ENCODE measurements at regions not wholly inside any gene's neighbourhood (a gene's known extent, or its start where the extent isn't known, plus 50 kb on each side); places are given as distances from the start of the nearest gene placed in this dataset.

DNA sequence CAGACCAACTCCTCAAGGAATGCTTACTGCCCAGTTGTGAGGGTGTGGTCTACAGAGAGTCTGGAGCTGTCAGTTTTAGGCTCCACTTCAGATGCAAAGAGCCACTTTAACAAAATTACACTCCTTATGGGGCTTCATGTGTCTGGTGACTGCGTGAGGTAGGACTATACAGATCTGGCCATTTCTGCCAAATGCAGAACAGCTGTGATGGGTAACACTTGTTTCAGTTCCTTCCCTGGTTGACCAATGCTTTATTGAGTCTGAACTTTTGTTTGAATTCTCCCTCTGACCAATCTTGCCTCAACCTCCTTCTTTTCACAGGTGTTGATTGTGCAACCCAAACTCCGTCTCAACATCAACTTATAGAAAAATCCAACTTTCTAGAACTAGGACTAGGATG, 181.2 kb downstream of the OMA1 start:
- DNase-seq, result no peak

DNA sequence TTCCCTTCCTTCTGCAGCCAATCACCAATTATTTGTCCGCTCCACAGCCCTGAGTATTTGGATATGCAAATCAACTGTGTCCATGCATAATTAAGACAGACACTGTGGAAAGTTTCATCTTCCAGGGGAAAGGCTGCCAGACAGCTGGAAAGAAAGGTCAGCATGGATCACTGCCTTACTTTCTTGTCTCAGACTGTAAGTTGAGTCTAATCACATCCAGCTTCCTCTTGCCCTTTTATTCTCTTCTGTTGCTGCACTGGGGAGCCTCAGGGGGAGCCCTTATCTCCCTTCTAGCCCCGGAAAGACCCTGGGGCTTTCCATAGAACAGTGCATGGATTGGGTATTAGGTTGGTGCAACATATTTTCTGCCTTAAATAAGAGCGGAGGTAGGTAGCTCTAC, 182.9 kb downstream of the OMA1 start:
- no peak for DNase-seq

DNA sequence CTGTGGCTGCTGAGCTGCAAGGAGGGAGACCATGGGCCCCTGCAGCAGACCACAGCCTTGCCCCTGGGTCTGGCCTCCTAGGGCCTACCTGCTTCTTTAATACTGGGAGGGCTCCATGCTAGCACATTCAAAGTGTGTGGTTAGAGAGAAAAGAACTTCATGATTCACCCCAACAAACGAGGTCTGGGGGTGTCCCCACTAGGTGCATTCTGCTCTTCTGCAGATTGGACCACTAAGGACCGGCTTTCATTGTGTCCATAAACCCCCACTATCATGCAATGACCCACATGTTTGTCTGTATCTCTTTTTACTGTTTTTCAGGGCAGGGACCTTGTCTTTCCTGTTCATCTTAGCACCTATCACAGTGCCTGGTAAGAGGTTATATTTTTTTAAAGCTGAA, 185.4 kb downstream of the OMA1 start:
- DNase-seq, result no peak

DNA sequence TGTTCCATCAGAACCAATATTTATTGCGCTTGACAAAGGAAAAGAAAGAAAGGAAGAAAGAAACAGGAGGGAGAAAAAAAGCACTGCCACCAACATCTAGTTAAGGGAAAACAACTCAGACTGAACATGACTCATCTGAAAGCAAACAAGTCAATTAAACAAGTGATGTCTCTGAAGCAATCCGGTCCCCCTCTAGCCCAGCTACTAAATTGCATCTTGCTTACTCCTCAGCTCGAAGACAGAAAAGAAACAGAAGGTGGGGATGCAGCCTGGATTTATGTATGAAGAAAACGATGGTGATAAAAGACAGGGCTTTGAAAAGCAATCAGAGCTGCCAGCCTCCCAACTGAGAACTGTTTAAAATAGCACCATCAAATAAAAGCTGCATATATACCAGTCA, 188.2 kb downstream of the OMA1 start:
- no peak for DNase-seq

DNA sequence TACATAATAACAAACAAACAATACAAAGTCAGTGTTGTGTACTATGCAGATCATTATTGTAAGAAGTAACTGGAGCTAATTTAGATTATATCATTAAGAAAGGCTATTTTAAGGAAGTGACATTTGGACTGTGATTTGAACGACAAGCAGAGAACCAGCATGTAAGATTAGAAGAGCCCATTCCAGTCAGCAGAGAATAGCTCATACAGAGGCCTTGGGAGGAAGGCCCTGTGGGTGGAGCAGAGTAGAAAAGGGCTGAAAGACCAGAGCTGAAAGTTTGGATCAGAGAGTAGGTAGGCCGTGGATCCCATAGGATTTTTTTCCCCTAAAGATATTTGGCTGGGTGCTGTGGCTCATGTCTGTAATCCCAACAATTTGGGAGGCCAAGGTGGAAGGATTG, 190.1 kb downstream of the OMA1 start:
- no peak for DNase-seq

DNA sequence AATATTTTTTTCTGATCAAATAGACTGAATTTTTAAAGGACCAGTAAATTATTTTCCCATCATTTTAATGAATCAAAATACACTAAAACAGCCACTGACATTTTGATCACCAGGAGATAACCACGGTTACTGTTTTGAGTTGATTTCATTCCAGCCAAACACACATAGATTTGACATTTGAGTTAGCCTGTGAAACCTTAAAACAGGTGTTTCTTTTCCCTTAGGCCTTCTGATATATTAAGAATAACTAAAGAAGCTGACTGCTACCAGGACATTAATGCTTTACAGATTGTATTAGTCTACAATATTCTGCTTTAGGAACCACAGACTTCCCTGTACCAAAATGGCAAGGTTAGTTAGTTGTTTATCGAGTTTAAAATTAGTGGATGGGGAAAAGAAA, 193.4 kb downstream of the OMA1 start:
- no peak for DNase-seq

DNA sequence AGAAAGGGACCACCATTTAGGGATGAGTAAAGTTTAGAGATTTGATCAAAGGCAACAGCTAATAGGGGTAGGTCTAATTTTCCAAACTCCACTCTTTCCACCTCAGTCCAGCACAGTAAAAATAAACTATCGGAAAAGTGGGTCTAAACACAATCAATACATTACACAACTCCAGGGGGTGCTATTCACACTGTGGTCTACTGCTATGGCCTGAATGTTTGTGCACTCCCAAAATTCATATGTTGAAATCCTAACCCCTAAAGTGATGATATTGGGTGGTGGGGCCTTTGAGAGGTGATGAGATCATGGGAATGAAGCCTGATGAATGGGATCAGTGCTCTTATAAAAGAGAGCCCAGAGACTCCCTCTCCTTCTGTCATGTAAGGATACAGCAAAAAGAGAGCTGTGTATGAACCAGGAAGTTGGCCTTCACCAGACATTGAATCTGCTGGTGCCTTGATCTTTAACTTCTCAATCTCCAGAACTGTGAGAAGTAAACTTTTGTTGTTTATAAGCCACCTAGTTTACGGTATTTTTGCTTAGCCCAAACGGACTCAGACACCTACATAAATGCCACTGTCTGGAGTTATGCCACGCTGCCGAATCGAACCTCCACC, 193.9 kb downstream of the OMA1 start:
- DNase-seq, result no peak

DNA sequence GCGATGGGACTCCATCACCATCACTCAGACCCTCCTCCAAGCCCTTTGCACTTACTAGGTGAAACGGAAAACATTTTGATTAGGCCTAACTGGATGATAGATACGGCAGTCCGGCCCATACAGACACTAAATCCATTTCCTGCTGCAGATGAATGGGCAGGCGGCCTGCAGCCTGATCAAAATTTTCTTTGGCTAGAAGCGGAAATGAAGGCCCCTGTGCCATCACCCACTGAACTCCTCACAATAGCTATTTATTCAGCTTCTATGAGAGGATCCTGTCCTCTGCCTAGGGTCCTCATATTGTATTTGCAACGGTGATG, 200.5 kb downstream of the OMA1 start:
- no peak for DNase-seq

DNA sequence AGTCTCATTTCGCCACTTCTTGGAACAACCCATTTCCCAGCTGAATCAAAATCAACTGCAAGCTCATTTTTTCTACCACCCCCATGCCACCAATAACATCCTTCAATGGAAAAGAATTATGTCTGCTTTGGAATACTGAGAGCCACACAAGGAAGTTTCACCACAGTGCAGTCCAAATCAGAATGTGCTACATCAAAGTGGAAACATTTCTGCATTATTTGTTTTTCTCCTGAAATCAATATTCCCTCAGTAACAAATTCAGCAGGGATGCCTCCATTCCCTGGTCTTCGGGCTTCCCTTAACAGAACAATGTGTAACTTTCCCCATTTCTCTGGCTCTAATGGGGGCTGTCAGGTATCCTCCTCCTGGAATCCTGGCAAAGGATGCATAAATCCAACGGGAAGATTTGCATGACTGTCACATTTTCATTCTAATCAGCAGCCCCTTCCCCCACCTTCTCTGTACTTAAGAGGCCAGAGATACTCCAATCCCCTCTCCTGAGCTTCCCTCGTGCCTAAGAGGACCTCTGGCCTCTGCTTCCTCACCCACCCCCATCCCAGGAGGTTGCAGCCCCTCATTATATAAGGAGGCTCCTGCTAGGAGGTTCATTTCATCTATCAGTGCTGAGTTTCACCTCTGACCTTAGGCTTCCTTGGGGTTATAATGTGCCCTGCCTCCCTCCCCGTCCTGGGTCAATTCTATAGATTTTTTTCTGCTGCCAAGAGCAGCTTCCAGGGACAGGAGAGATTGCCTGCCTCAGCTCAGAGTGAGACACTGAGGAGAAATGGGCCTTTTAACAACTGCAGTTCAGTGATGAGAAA, 201.1 kb downstream of the OMA1 start:
- no peak for DNase-seq

DNA sequence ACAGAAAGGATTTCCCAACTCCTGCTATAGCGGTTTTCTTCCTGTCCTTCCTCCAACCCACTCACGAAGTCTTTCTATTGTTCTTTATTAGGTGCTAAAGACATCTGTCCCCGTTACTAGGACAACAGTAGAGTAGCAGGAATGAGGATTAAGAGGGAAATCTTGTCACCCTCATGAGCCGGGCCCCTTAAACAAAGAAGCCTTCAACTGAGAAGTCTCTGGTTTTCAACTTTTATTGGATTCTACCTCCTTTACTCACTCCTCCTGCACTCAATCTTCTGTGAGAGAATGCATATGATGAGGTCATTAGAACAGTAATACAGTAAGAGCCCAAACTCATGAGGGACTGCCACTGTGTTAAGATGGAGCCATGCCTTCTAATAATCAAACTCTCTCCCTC, 206.3 kb downstream of the OMA1 start:
- no peak for DNase-seq

DNA sequence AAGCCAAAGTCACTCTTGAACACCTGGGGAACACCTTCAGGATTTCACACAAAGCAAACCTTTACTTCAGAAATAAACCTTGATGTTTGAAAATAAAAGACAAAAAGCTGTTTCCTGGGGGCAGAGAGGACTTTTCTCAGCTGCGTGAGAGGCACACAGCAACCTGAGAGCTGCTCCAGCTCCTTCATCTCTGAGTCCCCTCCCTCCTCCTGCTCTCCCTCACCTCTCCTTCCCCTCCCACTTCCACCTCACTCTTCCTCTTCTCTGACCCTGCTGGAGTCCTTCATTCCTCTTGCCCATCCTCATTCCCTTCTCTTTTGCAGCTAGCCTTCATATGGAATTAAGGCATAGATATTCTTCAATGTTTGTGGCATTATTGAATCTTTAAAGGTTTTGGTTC, 208.4 kb downstream of the OMA1 start:
- no peak for DNase-seq

DNA sequence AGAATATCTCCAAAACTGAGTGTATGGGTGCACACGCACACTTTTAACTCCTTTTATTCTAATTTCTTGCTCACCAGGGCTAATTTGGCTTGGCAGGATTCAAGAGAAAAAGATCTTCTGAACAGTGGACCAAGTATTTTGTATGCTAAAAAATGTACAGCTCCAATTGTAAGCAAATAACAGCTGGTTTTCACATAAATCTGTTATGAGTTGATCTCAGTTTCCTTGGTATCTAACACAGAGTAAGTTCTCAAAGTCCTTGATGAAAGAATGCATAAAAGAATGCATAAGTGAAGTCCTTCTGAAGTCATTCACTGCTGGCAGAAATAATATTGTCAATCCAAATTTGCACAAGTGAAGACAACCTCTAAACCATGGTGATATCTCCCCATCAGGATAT, 213.0 kb downstream of the OMA1 start:
- no peak for DNase-seq

DNA sequence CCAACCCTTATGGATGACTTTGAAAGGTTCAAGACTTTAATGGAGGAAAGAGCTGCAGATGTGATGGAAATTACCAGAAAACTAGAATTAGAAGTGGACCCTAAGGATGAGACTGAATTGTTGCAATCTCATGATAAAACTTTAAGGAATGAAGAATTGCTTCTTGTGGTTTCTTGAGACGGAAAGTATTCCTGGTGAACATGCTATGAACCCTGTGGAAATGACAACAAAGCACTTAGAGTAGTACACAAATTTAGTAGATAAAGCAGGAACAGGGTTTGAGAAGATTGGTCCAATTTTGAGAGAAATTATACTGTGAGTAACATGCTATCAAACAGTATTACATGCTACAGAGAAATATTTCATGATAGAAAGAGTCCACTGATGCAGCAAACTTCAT, 215.4 kb downstream of the OMA1 start:
- no peak for DNase-seq

DNA sequence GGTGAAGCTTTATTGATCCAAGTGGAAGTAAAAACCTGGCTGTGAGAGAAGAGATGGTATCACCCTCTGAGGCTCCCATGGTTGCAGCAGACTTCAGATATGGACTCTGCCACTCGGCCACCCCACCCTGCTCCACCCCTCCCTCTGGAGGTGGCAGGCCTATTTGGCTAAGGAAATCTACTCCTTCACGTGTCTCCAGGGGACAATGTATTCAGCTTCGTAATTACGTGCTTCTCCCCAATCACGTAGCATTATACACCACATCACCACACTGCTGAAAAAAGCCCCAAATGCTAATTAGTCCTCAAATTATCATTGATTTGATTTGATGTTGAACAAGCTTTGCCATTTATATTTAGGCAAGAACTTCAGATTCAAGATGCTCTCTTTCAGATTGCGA, 220.7 kb downstream of the OMA1 start:
- no peak for DNase-seq

DNA sequence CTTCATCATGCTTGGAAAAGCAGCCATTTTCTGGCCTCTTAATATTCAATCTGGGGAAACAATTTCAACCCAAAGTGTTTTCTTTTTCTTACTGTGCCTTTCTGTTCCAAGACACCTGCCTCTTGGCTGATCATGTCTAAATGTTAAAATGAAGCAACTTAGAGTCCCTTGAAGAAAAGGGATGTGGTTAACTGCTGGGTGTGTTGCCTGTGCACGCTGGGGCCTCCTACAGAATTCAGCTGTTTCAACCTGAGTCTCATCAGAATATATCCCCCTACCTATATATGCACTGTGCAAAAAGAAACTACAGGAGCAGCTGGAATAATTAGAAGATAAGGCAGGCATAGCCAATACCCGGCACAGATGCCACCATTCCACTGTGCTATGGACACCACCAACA, 222.0 kb downstream of the OMA1 start:
- DNase-seq, result no peak

DNA sequence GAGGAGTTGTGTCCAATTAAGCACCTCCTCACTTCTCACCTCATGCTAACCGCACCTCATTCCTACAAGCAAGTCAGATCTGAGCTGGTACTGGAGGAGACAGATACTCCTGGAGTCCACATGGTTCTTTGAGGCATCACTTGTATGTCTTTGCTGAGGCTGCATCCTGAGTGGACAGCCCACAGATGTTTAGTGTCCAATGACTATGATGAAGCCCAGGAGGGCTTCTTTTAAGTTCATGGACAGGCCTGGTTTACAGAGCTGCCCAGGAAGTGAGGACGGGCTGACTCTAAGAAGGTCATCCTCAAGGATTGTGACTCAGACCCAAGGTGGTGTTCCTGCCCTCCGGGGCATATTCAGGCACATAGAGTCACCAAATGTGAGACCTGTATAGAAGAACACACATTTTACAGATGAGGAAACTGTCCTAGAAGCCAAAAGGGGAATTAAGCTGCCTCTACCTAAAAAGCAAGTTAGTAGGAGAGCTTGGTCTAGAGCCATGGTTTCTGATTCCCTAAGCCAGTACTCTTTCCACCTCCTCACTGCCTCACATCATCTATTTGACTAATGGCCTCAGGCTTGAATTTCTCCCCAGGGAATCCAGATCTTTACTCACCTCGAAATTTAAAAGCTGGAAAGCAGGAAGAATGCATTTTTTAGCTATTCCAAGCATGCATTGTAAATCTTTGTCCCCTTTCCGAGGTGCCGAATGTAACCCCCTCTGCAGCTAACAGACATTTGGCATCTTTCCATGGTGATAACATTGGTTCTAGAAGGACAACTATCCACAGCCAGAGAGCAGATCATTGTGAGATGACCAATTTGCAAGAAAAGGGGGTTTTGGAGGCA, 228.1 kb downstream of the OMA1 start:
- no peak for DNase-seq

DNA sequence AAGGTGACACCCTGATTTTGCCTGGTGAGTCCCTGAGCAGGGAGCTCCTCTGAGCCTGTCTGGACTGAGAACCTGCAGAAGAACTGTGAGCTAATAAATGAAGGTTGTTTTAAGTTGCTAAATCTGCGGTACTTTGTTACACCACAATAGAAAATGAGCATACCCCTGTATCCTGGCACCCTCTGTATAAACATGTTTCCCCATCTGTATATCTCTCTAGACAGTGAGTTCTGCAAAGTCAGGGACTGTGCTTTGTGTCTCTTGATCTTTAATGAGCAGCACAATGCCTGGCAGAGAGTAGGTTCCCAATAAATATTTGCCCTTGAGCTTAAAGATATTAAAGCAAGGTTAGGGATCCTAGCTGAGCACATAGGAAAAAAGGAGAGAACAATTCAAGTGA, 228.8 kb downstream of the OMA1 start:
- no peak for DNase-seq

DNA sequence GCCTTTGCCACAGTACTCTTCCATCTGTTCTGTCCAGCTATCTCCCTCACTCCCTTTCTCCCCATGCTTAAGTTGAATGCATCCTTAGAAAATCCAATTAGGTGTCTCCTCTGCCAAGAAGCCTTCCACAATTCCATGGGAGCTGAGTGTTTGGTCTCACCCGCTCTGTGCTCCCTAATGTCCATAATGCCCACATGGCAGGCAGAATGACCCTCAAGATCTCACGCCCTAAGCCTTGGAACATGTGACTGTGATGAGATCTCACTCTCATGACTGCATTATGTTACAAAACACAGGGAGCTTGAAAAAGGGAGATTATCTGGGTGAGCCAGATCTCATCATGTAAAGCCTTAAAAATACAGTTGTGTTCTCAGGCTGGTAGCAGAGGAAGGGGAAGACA, 229.4 kb downstream of the OMA1 start:
- DNase-seq, result no peak

DNA sequence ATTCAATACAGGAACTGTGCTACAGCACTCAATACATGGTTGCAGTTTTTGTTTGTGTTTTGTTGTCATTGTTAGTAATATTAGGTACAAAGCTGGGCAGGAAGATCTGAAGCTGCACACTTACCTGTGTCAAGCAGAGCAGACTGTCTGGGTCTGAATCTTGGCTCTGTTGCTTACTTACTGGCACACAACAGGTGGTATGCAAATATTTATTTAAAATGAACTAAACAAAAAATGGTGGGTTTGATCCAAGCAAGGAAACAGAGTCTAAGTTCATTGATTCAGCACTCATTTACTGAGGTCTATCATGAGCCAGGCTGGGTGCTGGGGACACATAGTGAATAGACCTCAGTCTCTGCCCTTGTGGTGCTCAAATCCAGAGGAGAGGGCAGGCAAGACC, 230.4 kb downstream of the OMA1 start:
- no peak for DNase-seq

DNA sequence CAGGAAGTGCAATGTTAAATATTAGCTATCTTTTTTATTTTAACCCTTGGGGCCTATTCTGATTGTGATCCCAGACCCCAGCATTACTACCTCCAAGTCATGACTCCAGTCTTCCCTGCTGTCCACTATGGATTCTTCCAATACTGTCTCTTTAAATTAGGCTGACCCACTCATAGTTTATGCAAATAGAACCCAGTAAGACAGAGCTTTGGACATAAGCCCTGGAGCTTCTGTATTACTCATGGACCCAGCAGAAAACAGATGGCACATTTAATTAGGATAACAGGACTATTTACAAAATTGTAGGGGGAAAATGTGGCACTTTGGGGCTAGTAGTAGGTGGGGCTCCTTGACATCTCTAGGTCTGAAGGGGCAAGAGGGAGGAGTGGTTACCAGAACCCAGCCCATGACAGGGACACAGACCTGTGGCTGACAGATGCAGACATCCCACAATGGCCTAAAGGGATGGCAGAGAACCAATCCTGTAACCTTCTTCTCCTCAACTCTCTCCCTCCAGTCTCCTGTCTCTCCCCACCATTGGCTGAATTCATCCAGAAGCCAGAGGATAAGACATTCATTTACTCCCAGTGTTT, 233.5 kb downstream of the OMA1 start:
- no peak for DNase-seq

DNA sequence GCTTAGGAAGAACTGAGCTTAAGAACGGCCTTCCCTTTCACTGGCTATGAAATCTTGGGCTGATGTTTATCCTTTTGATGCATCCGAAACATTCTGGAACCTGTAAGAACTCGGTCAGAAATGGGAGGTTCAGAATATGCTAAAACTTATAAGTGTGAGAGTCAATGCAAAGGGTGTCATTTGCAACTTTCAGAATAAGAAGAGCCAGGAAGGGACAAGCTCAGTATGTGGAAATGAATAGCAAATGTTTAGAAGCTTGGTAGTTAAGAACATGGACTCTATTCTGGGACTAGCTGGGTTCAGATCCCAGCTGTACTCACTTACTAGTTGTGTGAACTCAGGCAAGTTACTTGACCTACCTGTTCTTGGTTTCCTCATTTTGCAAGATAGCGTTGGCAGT, 234.1 kb downstream of the OMA1 start:
- DNase-seq, result no peak

DNA sequence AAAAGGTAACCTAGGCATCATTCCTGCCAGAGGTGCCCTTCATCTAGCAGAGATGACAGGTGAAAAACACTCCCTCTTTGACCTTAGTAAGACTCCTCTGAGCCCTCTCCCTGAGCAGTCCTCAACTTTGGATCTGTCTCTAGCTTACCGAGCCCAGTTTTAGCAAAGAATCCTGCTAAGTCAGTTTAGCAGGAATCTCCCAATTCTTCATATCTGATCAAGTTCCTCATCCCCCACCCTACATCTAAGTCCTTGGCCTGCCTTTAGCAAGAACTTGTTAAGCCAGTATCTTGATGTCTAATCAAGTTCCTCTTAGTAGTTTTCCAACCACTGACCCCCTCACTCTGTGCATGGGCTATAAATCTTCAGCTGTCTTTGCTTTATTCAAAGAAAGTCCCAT, 235.6 kb downstream of the OMA1 start:
- DNase-seq, result no peak

DNA sequence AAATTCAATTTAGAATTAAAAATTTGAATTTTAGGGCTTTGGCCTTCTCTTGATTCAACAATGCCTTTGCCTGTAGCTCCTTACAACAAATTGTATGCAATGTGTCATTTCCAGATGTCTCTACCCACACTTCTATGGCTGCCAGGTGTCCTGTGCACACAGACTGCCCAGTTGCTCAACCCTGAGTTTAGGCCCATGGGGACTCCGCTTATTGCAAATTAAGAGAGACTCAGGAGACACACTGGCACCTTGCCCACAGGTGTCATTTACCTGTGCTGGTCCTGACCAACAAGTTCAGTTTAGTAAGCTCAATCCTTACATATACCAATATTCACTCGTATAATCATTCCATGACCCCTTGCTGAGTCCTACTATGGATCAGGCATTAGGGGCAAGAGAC, 236.1 kb downstream of the OMA1 start:
- no peak for DNase-seq

DNA sequence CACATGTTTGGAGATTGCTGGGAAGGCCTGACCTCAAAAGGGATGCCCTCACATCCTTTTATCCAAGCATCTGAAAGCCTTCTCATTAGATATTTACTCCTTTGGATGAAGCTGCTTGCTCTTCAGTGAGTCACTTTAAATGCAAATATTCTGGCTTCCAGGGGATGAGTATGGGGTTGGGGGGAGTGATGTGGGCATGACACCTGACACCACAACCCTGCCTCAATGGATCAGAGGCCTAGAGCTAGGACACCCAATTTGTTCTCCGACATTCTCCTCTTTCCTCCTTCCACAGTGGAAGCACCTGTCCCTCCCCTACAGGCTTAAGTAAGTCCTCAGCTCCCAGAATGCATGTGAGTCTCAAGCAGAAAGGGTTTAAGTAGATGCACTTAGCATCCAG, 238.3 kb downstream of the OMA1 start:
- no peak for DNase-seq

Data from NCI-H2081 (cell line).